B cell (primary cell): ENCODE measurements at regions not wholly inside any gene's neighbourhood (a gene's known extent, or its start where the extent isn't known, plus 50 kb on each side); places are given as distances from the start of the nearest gene placed in this dataset.

ENCODE experiments used
- ATAC-seq: fragments of 200-7000 bp; cut with Tn5 transposase; one replicate; pipeline ENCODE4 v1.10.0; 2021; ENCODE audit warnings: low read depth, mild to moderate bottlenecking, moderate number of reproducible peaks, moderate library complexity
- CTCF ChIA-PET: fragments of 350-600 bp; sonication (Branson Sonifier 250); formaldehyde crosslinking; loops from one replicate; lab custom pipeline; 2021; ENCODE audit warnings: antibody characterized with exemption, inconsistent platforms; lab: Charles Lee
- POLR2A ChIA-PET: fragments of 350-600 bp; sonication (Branson Sonifier 250); formaldehyde crosslinking; loops from one replicate; lab custom pipeline; 2021; ENCODE audit warnings: antibody characterized with exemption; lab: Charles Lee
- DNase-seq: peaks from one replicate; pipeline ENCODE4 v3.0.0; 2013
- H2AFZ ChIP-seq: 2 replicates; pipeline ENCODE4 v1.6.1; 2012; ENCODE audit warnings: mild to moderate bottlenecking, low read depth, low read length; ENCODE audit not compliant: insufficient read depth, poor library complexity, severe bottlenecking
- H3K27ac ChIP-seq, 2 donors: 1 replicate in 1 of 2; 2 replicates in 1 of 2; pipeline ENCODE4 v1.5.1; 2012 to 2013; ENCODE audit warnings: low read length in 2 of 2, mild to moderate bottlenecking in 2 of 2, moderate library complexity in 1 of 2
- H3K27me3 ChIP-seq, 4 experiments: fragments of 200-600 bp in 1 of 4; sonication (generic) in 1 of 4; replicated peaks in 1 of 4; 1 replicate in 2 of 4; 2 replicates in 2 of 4; pipeline versions ENCODE4 v1.6.1 to v1.7.0; 2013 to 2016; ENCODE audit warnings: low read length in 3 of 4, mild to moderate bottlenecking in 2 of 4, mixed read lengths in 1 of 4, moderate library complexity in 1 of 4; ENCODE audit not compliant: insufficient read depth in 4 of 4, control insufficient read depth in 3 of 4; ENCODE audit errors: control extremely low read depth in 1 of 4
- H3K36me3 ChIP-seq, 2 experiments: replicated peaks in 1 of 2; 1 replicate in 1 of 2; 2 replicates in 1 of 2; pipeline versions ENCODE4 v1.6.1 to v1.7.1; 2013; ENCODE audit warnings: low read length in 1 of 2; ENCODE audit not compliant: insufficient read depth in 2 of 2, control insufficient read depth in 1 of 2; ENCODE audit errors: control extremely low read depth in 1 of 2, extremely low read depth in 1 of 2
- H3K4me1 ChIP-seq, 2 donors: fragments of 200-600 bp in 1 of 2; sonication (generic) in 1 of 2; 1 replicate in 1 of 2; 2 replicates in 1 of 2; pipeline versions ENCODE4 v1.5.1 to v1.6.1; 2013 to 2017; ENCODE audit warnings: low read length in 2 of 2; ENCODE audit not compliant: control insufficient read depth in 2 of 2, insufficient read depth in 2 of 2
- H3K4me2 ChIP-seq: replicated peaks from 2 replicates; pipeline ENCODE3; 2012; ENCODE audit warnings: mild to moderate bottlenecking, low read depth, low read length; ENCODE audit not compliant: poor library complexity, severe bottlenecking
- H3K4me3 ChIP-seq, 5 experiments: fragments of 200-600 bp in 1 of 5; sonication (generic) in 1 of 5; 1 replicate in 3 of 5; 2 replicates in 2 of 5; pipeline versions ENCODE4 v1.5.1 to v1.7.0; 2011 to 2016; ENCODE audit warnings: low read length in 4 of 5, mild to moderate bottlenecking in 4 of 5, low read depth in 2 of 5, control low read depth in 1 of 5, moderate library complexity in 1 of 5; ENCODE audit not compliant: insufficient read depth in 1 of 5; ENCODE audit errors: control extremely low read depth in 1 of 5, extremely low read depth in 1 of 5
- H3K79me2 ChIP-seq: fragments of 200-600 bp; sonication (generic); one replicate; pipeline ENCODE4 v1.6.0; 2016; ENCODE audit warnings: low read length; ENCODE audit not compliant: control insufficient read depth, insufficient read depth
- H3K9ac ChIP-seq: fragments of 200-600 bp; sonication (generic); 2 replicates; pipeline ENCODE4 v1.6.1; 2017; ENCODE audit warnings: mild to moderate bottlenecking, low read length, moderate library complexity
- H3K9me3 ChIP-seq, 3 donors: one replicate each; pipeline versions ENCODE4 v1.6.1 to v1.7.1; 2013; ENCODE audit warnings: low read length in 2 of 3; ENCODE audit not compliant: control insufficient read depth in 2 of 3, insufficient read depth in 1 of 3; ENCODE audit errors: control extremely low read depth in 1 of 3
- H4K20me1 ChIP-seq: 2 replicates; pipeline ENCODE4 v1.6.0; 2012; ENCODE audit warnings: mild to moderate bottlenecking, low read length; ENCODE audit not compliant: insufficient read depth, control insufficient read depth, poor library complexity, severe bottlenecking
- H3K27ac Mint-ChIP-seq: one replicate; pipeline ENCODE4 v1.8.0; 2021; ENCODE audit warnings: mixed read lengths
- H3K27me3 Mint-ChIP-seq: one replicate; pipeline ENCODE4 v1.8.0; 2021; ENCODE audit warnings: mixed read lengths
- H3K4me1 Mint-ChIP-seq: one replicate; pipeline ENCODE4 v1.8.0; 2021; ENCODE audit warnings: mixed read lengths
- H3K4me3 Mint-ChIP-seq: one replicate; pipeline ENCODE4 v1.8.0; 2021; ENCODE audit warnings: mixed read lengths
- H3K9me3 Mint-ChIP-seq: one replicate; pipeline ENCODE4 v1.8.0; 2022; ENCODE audit warnings: mixed read lengths; ENCODE audit not compliant: insufficient read depth
- CTCF ChIP-seq: fragments of 200-600 bp; IDR thresholded peaks from one replicate; pipeline ENCODE4 v1.8.0; 2022; ENCODE audit warnings: antibody characterized with exemption, mild to moderate bottlenecking
- EZH2 ChIP-seq: IDR thresholded peaks from 2 replicates; pipeline ENCODE4 v1.6.1; 2012; ENCODE audit warnings: borderline replicate concordance, low read depth, mild to moderate bottlenecking, moderate library complexity, low read length; ENCODE audit not compliant: insufficient read depth, poor library complexity, severe bottlenecking
- WGBS: methylation state at CpG from one replicate; pipeline ENCODE4 v1.1.5; 2013; ENCODE audit warnings: missing lambda C conversion rate; ENCODE audit not compliant: insufficient coverage; 5-methylcytosine and 5-hydroxymethylcytosine counted together
- intact Hi-C: fragments of 100-400 bp; cut with micrococcal nuclease; formaldehyde crosslinking; loops from one replicate; pipeline ENCODE4 v1.10.0; 2022

- ATAC-seq (no peak), DNase-seq (no peak)
- no peaks in the 10 kb centered on the region for H3K27me3 ChIP-seq
- Mint-ChIP-seq H3K4me3 (no peak overlapping the region), H3K27me3 (peaks cover 3% of the 10 kb centered on the region), H3K27ac (no peak overlapping the region), H3K4me1 (peaks cover 2% of the 10 kb centered on the region), H3K9me3 (peaks cover 2% of the 10 kb centered on the region)
- H3K36me3 ChIP-seq: no peaks in the 10 kb centered on the region
- H3K4me2 ChIP-seq: no peak overlapping the region
- H3K4me3 ChIP-seq: no peak overlapping the region
- H2AFZ ChIP-seq: no peak overlapping the region
- no peaks in the 10 kb centered on the region for H3K9me3 ChIP-seq
- H3K27ac ChIP-seq: no peak overlapping the region
- WGBS: 95% methylated on average over 5 of the region's 6 CpGs
- POLR2A ChIA-PET: no interaction called here
- no peaks in the 10 kb centered on the region for H3K4me1 ChIP-seq
- H4K20me1 ChIP-seq: no peaks in the 10 kb centered on the region
- intact Hi-C loops: no loop called here
- no peak for TF ChIP-seq EZH2
- no peak for TF ChIP-seq CTCF
- CTCF ChIA-PET: no interaction called here
- no peak overlapping the region for H3K9ac ChIP-seq
- H3K79me2 ChIP-seq: no peaks in the 10 kb centered on the region
Measured at GRCh38 chr2:18930971-18931370, 341.6 kb upstream of the NT5C1B start.

- POLR2A ChIA-PET: no interaction called here
- intact Hi-C loops: no loop called here
- Mint-ChIP-seq H3K27me3 (peaks cover 3% of the 10 kb centered on the region), H3K9me3 (peaks cover 2% of the 10 kb centered on the region), H3K4me3 (no peak overlapping the region), H3K4me1 (peaks cover 2% of the 10 kb centered on the region), H3K27ac (no peak overlapping the region)
- H3K79me2 ChIP-seq: no peaks in the 10 kb centered on the region
- H3K4me2 ChIP-seq: no peak overlapping the region
- H2AFZ ChIP-seq: no peak overlapping the region
- CTCF ChIA-PET: no interaction called here
- no peaks in the 10 kb centered on the region for H3K4me1 ChIP-seq
- no peak overlapping the region for H3K9ac ChIP-seq
- DNase-seq (no peak), ATAC-seq (no peak)
- no peak overlapping the region for H3K27ac ChIP-seq
- no peaks in the 10 kb centered on the region for H3K9me3 ChIP-seq
- H4K20me1 ChIP-seq: no peaks in the 10 kb centered on the region
- H3K27me3 ChIP-seq: no peaks in the 10 kb centered on the region
- H3K36me3 ChIP-seq: no peaks in the 10 kb centered on the region
- no peak overlapping the region for H3K4me3 ChIP-seq
- no peak for TF ChIP-seq CTCF
- no peak for TF ChIP-seq EZH2
- WGBS: 100% methylated on average over 1 of the region's 3 CpGs
Measured at GRCh38 chr2:18927525-18928232, 338.3 kb upstream of the NT5C1B start.
